NCI-H2196 (cell line): ENCODE measurements at regions not wholly inside any gene's neighbourhood (a gene's known extent, or its start where the extent isn't known, plus 50 kb on each side); places are given as distances from the start of the nearest gene placed in this dataset.

Source experiments
- DNase-seq: peaks from one replicate; lab custom pipeline; 2025; ENCODE audit not compliant: unreplicated experiment; lab: John Stamatoyannopoulos, UW

- no peak for DNase-seq
These were observed 86.4 kb upstream of the ZKSCAN2 start for GRCh38 chr16:25344006-25344405.

- no peak for DNase-seq
These were observed 83.3 kb upstream of the ZKSCAN2 start for GRCh38 chr16:25340973-25341372.

- DNase-seq, result no peak
These were observed 60.2 kb upstream of the ZKSCAN2 start for GRCh38 chr16:25317732-25318316.

- DNase-seq, result no peak
These were observed 54.3 kb upstream of the ZKSCAN2 start for GRCh38 chr16:25311950-25312349.

- no peak for DNase-seq
These were observed 53.4 kb upstream of the ZKSCAN2 start for GRCh38 chr16:25311039-25311438.
